MCF 10A (cell line): ENCODE measurements at regions not wholly inside any gene's neighbourhood (a gene's known extent, or its start where the extent isn't known, plus 50 kb on each side); places are given as distances from the start of the nearest gene placed in this dataset.

ENCODE experiments used
- BruUV-seq: library from RNA; stranded (reverse); fragments of 400-500 nt; replicated peaks from 2 replicates; lab custom pipeline; 2021; lab: Mats Ljungman, UMichigan
- CTCF ChIA-PET: fragments of 300-600 bp; sonication (Branson Sonifier 250); formaldehyde crosslinking; extraction: SDS; loops from one replicate; lab custom pipeline; 2021; ENCODE audit warnings: antibody characterized with exemption, inconsistent platforms; lab: Yijun Ruan, JAX
- POLR2A ChIA-PET: fragments of 300-600, 350-650 bp; sonication (Branson Sonifier 250); formaldehyde crosslinking; extraction: SDS; loops from one replicate; lab custom pipeline; 2020; ENCODE audit warnings: antibody characterized with exemption, inconsistent platforms; lab: Yijun Ruan, JAX
- DNase-seq: peaks from one replicate; pipeline ENCODE4 v3.0.0-alpha.2; 2018; ENCODE audit not compliant: unreplicated experiment
- H3K27ac Mint-ChIP-seq: one replicate; pipeline ENCODE4 v1.8.0; 2022; ENCODE audit warnings: mild to moderate bottlenecking, low read depth, mixed read lengths; ENCODE audit not compliant: unreplicated experiment
- H3K27me3 Mint-ChIP-seq: one replicate; pipeline ENCODE4 v1.8.0; 2022; ENCODE audit warnings: mixed read lengths; ENCODE audit not compliant: insufficient read depth, unreplicated experiment
- H3K36me3 Mint-ChIP-seq: one replicate; pipeline ENCODE4 v1.8.0; 2022; ENCODE audit warnings: mild to moderate bottlenecking, moderate library complexity, mixed read lengths; ENCODE audit not compliant: insufficient read depth, unreplicated experiment
- H3K4me1 Mint-ChIP-seq: one replicate; pipeline ENCODE4 v1.8.0; 2022; ENCODE audit warnings: mixed read lengths; ENCODE audit not compliant: insufficient read depth, unreplicated experiment
- H3K4me3 Mint-ChIP-seq: one replicate; pipeline ENCODE4 v1.8.0; 2022; ENCODE audit warnings: mild to moderate bottlenecking, moderate library complexity, mixed read lengths; ENCODE audit not compliant: unreplicated experiment
- H3K9me3 Mint-ChIP-seq: one replicate; pipeline ENCODE4 v1.8.0; 2022; ENCODE audit warnings: mixed read lengths; ENCODE audit not compliant: unreplicated experiment
- intact Hi-C: fragments of 100-400 bp; cut with micrococcal nuclease; formaldehyde crosslinking; loops from 2 replicates; pipeline ENCODE4 v1.14.1; 2022
- TF ChIP-seq, protein P1 (sequence below): fragments of 200-600 bp; IDR thresholded peaks from one replicate; pipeline ENCODE4 v1.8.0; 2022; ENCODE audit warnings: antibody characterized with exemption, mild to moderate bottlenecking; ENCODE audit not compliant: unreplicated experiment

GRCh38 chr10:131689016-131689415, 211.8 kb upstream of the PPP2R2D start:
- POLR2A ChIA-PET, result no interaction called here

GRCh38 chr10:131689486-131689885, 211.3 kb upstream of the PPP2R2D start:
- CTCF ChIA-PET, result interaction anchor here (0.5 kb wide), 1 partner anchor 202 kb away, joined by 4 read pairs; no protein-coding TSS in a partner anchor
- H3K9me3 Mint-ChIP-seq, result peaks cover 16% of the 10 kb centered on the region
- no peaks in the 10 kb centered on the region for H3K27me3 Mint-ChIP-seq

More at GRCh38 chr10:131689016-131689415, 211.8 kb upstream of the PPP2R2D start:
- Mint-ChIP-seq H3K4me1 (no peaks in the 10 kb centered on the region), H3K27ac (no peak overlapping the region), H3K27me3 (no peaks in the 10 kb centered on the region), H3K9me3 (peaks cover 16% of the 10 kb centered on the region), H3K4me3 (no peak overlapping the region), H3K36me3 (no peaks in the 10 kb centered on the region)
- DNase-seq, result no peak
- intact Hi-C loops, result no loop called here
- CTCF ChIA-PET, result no interaction called here
- no TSS peak for BruUV-seq
- TF ChIP-seq, protein P1, sequence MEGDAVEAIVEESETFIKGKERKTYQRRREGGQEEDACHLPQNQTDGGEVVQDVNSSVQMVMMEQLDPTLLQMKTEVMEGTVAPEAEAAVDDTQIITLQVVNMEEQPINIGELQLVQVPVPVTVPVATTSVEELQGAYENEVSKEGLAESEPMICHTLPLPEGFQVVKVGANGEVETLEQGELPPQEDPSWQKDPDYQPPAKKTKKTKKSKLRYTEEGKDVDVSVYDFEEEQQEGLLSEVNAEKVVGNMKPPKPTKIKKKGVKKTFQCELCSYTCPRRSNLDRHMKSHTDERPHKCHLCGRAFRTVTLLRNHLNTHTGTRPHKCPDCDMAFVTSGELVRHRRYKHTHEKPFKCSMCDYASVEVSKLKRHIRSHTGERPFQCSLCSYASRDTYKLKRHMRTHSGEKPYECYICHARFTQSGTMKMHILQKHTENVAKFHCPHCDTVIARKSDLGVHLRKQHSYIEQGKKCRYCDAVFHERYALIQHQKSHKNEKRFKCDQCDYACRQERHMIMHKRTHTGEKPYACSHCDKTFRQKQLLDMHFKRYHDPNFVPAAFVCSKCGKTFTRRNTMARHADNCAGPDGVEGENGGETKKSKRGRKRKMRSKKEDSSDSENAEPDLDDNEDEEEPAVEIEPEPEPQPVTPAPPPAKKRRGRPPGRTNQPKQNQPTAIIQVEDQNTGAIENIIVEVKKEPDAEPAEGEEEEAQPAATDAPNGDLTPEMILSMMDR, result no peak

DNA sequence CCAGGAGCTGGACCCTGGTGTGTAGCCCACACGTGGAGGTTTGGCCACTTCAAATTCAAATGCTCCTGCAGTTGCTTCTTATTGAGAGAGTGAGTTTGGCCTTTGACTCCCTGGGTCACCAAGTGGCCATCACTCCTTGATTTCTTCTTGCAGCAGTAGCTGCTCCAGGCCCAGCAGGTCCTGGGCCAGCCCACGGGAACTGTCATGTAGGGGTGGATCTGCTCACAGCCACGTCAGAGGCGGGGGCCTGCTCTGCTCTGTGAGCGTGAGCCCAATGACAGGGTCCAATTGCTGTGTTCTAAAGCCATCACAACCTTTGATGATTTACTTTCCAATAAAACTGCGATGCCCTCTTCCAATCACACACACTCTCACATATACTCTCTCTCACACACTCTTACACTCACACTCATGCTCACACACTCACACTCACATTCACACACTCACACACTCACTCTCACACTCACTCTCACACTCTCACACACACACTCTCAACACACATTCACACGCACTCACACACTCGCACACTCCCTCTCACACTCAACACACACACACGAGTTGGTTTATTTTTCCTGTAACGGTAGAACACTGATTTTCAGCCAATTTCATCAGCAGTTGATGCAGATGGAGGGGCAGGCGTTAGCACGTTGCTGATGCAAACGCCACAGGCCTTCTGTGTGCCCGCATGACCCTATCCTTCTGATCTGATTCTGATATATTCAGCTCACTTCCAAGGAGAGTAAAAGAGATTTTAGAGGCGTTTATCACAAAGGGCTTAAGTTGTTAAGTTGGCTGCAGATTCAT, 210.7 kb upstream of the PPP2R2D start:
- intact Hi-C loops, result no loop called here
- Mint-ChIP-seq H3K4me1 (no peaks in the 10 kb centered on the region), H3K9me3 (peaks cover 17% of the 10 kb centered on the region), H3K4me3 (no peak overlapping the region), H3K36me3 (no peaks in the 10 kb centered on the region), H3K27ac (no peak overlapping the region), H3K27me3 (no peaks in the 10 kb centered on the region)
- POLR2A ChIA-PET, result no interaction called here
- CTCF ChIA-PET, result interaction anchor here (0.5 kb wide), 1 partner anchor 203 kb away, joined by 4 read pairs; no protein-coding TSS in a partner anchor
- no peak for DNase-seq
- TF ChIP-seq, protein P1, result no peak
- no TSS peak for BruUV-seq

More at GRCh38 chr10:131689486-131689885, 211.3 kb upstream of the PPP2R2D start:
- TF ChIP-seq, protein P1, result no peak
- no peak overlapping the region for H3K4me3 Mint-ChIP-seq
- H3K4me1 Mint-ChIP-seq, result no peaks in the 10 kb centered on the region
- no peak for DNase-seq
- no TSS peak for BruUV-seq
- POLR2A ChIA-PET, result no interaction called here
- no peak overlapping the region for H3K27ac Mint-ChIP-seq
- H3K36me3 Mint-ChIP-seq, result no peaks in the 10 kb centered on the region
- intact Hi-C loops, result no loop called here

- Mint-ChIP-seq H3K4me1 (no peaks in the 10 kb centered on the region), H3K4me3 (no peak overlapping the region), H3K9me3 (peaks cover 23% of the 10 kb centered on the region), H3K36me3 (no peaks in the 10 kb centered on the region), H3K27me3 (no peaks in the 10 kb centered on the region), H3K27ac (no peak overlapping the region)
- CTCF ChIA-PET, result no interaction called here
- no peak for DNase-seq
- no TSS peak for BruUV-seq
- intact Hi-C loops, result no loop called here
- TF ChIP-seq, protein P1, result no peak
- POLR2A ChIA-PET, result no interaction called here
Observed at GRCh38 chr10:131690805-131691239, 210.0 kb upstream of the PPP2R2D start.
